T-cell (primary cell): ENCODE measurements at regions not wholly inside any gene's neighbourhood (a gene's known extent, or its start where the extent isn't known, plus 50 kb on each side); places are given as distances from the start of the nearest gene placed in this dataset.
"Not testable (repeated sequence)": the region's sequence is repeated elsewhere in the genome, so short reads cannot be mapped to it uniquely, and the experiment has no call there.

Experiments used
- ATAC-seq, 4 experiments: fragments of 200-7000 bp in 3 of 4; fragments of 150-1000 bp in 1 of 4; cut with Tn5 transposase; replicated peaks in 1 of 4; 1 replicate in 3 of 4; 2 replicates in 1 of 4; pipeline ENCODE4 v1.10.0; 2021; ENCODE audit warnings: moderate library complexity in 3 of 4, mild to moderate bottlenecking in 2 of 4, moderate number of reproducible peaks in 1 of 4
- CTCF ChIA-PET, 2 donors: fragments of 300-600 bp; sonication (Branson Sonifier 250); formaldehyde crosslinking; loops; one replicate each; lab custom pipeline; 2022; ENCODE audit warnings: antibody characterized with exemption in 2 of 2; lab: Charles Lee
- POLR2A ChIA-PET, 2 donors: fragments of 300-600 bp; sonication (Branson Sonifier 250); formaldehyde crosslinking; loops; one replicate each; lab custom pipeline; 2022; ENCODE audit warnings: antibody characterized with exemption in 2 of 2; lab: Charles Lee
- DNase-seq, 35 experiments: peaks; one replicate each; pipeline versions ENCODE4 v3.0.0 to v3.0.0-alpha.2; 2013 to 2023
- H3K27ac ChIP-seq: one replicate; pipeline ENCODE4 v1.5.1; 2013; ENCODE audit warnings: low read length
- H3K27me3 ChIP-seq, 2 experiments: replicated peaks in 1 of 2; 1 replicate in 1 of 2; 2 replicates in 1 of 2; pipeline versions ENCODE4 v1.6.1 to v1.7.0; 2013; ENCODE audit warnings: low read length in 1 of 2, mixed read lengths in 1 of 2; ENCODE audit not compliant: control insufficient read depth in 2 of 2, insufficient read depth in 2 of 2; ENCODE audit errors: extremely low read depth in 1 of 2
- H3K36me3 ChIP-seq, 2 donors: 1 replicate in 1 of 2; 2 replicates in 1 of 2; pipeline versions ENCODE4 v1.6.1 to v1.7.0; 2013; ENCODE audit warnings: low read length in 1 of 2; ENCODE audit not compliant: control insufficient read depth in 2 of 2, insufficient read depth in 1 of 2; ENCODE audit errors: extremely low read depth in 1 of 2
- H3K4me1 ChIP-seq, 2 experiments: 1 replicate in 1 of 2; 2 replicates in 1 of 2; pipeline versions ENCODE4 v1.6.1 to v1.7.0; 2013; ENCODE audit warnings: low read length in 2 of 2, mixed read lengths in 1 of 2; ENCODE audit not compliant: insufficient read depth in 2 of 2, control insufficient read depth in 1 of 2; ENCODE audit errors: extremely low read depth in 1 of 2
- H3K4me3 ChIP-seq, 2 donors: 1 replicate in 1 of 2; 2 replicates in 1 of 2; pipeline versions ENCODE4 v1.5.1 to v1.7.0; 2013; ENCODE audit warnings: mild to moderate bottlenecking in 2 of 2, low read length in 1 of 2, moderate library complexity in 1 of 2; ENCODE audit not compliant: control insufficient read depth in 1 of 2; ENCODE audit errors: extremely low read depth in 1 of 2
- H3K9me3 ChIP-seq: 2 replicates; pipeline ENCODE4 v1.7.0; 2013
- H3K27ac Mint-ChIP-seq, 2 donors: one replicate each; pipeline ENCODE4 v1.8.0; 2020 to 2021; ENCODE audit warnings: mild to moderate bottlenecking in 2 of 2, mixed read lengths in 2 of 2
- H3K27me3 Mint-ChIP-seq, 2 donors: one replicate each; pipeline ENCODE4 v1.8.0; 2021 to 2022; ENCODE audit warnings: mixed read lengths in 2 of 2
- H3K36me3 Mint-ChIP-seq: one replicate; pipeline ENCODE4 v1.8.0; 2021; ENCODE audit warnings: mixed read lengths
- H3K4me1 Mint-ChIP-seq, 3 donors: one replicate each; pipeline ENCODE4 v1.8.0; 2020 to 2022; ENCODE audit warnings: mixed read lengths in 3 of 3, mild to moderate bottlenecking in 1 of 3
- H3K4me3 Mint-ChIP-seq, 3 donors: one replicate each; pipeline ENCODE4 v1.8.0; 2020 to 2022; ENCODE audit warnings: mild to moderate bottlenecking in 3 of 3, mixed read lengths in 3 of 3, moderate library complexity in 3 of 3
- H3K9me3 Mint-ChIP-seq, 3 donors: one replicate each; pipeline ENCODE4 v1.8.0; 2020 to 2022; ENCODE audit warnings: mixed read lengths in 3 of 3
- WGBS: methylation state at CpG from one replicate; pipeline ENCODE4 v1.1.5; 2013; ENCODE audit warnings: missing lambda C conversion rate; ENCODE audit not compliant: insufficient coverage; 5-methylcytosine and 5-hydroxymethylcytosine counted together

DNA sequence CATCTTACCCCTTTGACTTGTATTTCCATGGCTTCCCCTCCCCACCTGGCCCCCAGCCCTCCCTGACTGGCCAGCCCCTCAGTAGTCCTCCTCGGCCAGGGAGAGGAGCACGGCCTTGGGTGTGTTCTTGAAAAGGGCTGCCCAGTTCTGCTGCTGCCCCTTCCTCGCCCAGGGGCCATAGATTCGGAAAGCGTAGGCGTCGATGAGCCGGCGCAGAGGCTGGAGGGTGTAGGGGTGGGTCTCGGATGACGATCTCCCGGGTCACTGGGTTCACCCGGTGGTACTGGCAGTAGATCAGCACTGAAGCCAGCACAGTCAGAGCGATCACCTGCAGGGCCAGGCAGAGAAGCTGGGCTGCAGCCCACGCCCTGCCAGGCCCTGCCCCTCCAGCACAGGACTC lies 71.7 kb downstream of the ZNF479 start:
- H3K9me3 ChIP-seq, H3K4me3 Mint-ChIP-seq, CTCF ChIA-PET, H3K27me3 Mint-ChIP-seq, H3K27me3 ChIP-seq, DNase-seq, H3K4me1 Mint-ChIP-seq, H3K4me1 ChIP-seq, H3K36me3 Mint-ChIP-seq, H3K27ac Mint-ChIP-seq, ATAC-seq, H3K4me3 ChIP-seq, H3K36me3 ChIP-seq, POLR2A ChIA-PET, H3K27ac ChIP-seq: not testable (repeated sequence)
- H3K9me3 Mint-ChIP-seq, result peaks cover 0 to 15% (median 7%) of the 10 kb centered on the region in 3 donors
- WGBS, result no CpG with 5 or more reads among the region's 15 CpGs

DNA sequence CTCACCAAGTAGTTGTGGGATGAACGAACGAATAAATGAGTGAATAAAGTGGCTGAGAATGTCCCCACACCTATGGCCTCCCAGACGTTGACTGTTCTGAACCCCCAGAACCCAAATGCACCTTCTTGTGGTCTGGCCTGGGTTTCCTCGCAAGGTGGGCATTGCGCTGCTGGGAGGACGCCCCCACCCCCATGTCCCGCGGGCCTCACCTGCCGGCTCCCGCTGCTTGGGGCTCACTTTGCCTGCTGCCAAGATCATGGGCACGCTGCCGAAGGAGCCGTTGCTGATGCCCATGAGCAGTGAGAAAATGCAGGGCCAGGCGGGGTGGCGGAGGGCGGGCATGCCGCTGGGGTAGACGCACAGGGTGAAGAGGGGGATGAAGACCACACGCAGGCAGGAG lies 115.9 kb downstream of the ZNF479 start:
- H3K36me3 Mint-ChIP-seq, H3K4me3 ChIP-seq, ATAC-seq, POLR2A ChIA-PET, CTCF ChIA-PET, H3K27ac Mint-ChIP-seq, H3K4me3 Mint-ChIP-seq, H3K27me3 Mint-ChIP-seq, H3K4me1 Mint-ChIP-seq, H3K4me1 ChIP-seq, H3K9me3 ChIP-seq, DNase-seq, H3K36me3 ChIP-seq, H3K9me3 Mint-ChIP-seq, H3K27me3 ChIP-seq, H3K27ac ChIP-seq: not testable (repeated sequence)
- 96% methylated on average over 8 of the region's 19 CpGs for WGBS

DNA sequence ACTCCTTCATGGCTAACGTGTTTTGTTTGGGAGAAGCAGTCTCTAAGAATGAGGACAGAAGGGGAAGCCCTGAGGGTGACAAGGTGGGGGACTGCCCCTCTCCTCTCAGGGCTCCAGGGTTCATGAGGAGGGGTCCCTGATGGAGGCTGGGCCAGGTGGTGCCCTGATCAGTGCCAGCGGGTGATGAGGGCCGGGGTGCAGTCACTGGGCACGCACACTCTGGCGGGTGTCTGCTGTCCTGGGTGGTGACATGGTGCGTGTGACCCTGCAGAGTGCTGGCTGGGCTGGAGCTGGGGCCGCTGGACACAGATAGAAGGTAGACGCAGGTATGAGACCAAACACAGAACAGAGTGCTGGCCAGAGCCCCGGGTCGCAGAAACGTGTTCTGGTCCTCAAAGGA lies 118.5 kb downstream of the ZNF479 start:
- H3K9me3 Mint-ChIP-seq, H3K36me3 ChIP-seq, H3K4me3 ChIP-seq, H3K36me3 Mint-ChIP-seq, H3K27ac ChIP-seq, H3K9me3 ChIP-seq, H3K4me1 Mint-ChIP-seq, POLR2A ChIA-PET, H3K4me3 Mint-ChIP-seq, ATAC-seq, H3K27me3 Mint-ChIP-seq, DNase-seq, CTCF ChIA-PET, H3K27ac Mint-ChIP-seq, H3K4me1 ChIP-seq, H3K27me3 ChIP-seq: not testable (repeated sequence)
- WGBS, result 91% methylated on average over 4 of the region's 11 CpGs

DNA sequence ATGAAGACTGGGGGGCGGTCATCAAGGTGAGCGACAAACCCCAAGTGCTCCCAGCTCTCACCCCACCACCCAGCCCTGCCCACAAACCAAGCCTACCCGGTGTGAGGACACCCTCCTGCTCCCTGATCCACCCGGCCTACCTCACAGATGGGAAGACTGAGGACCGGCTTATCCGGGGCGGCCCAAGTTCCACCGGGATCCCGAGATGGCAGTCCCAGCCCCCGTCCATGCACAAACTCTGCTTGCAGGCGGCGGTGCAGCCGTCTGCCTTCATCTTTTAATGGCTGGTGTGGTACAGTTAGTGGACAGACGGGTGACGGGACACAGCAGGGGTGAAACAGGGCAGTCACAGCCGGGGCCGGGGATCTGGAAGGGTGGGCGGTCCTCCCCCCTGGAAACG lies 119.3 kb downstream of the ZNF479 start:
- H3K36me3 ChIP-seq, H3K4me1 Mint-ChIP-seq, DNase-seq, H3K27ac ChIP-seq, ATAC-seq, CTCF ChIA-PET, H3K9me3 Mint-ChIP-seq, H3K27me3 ChIP-seq, H3K4me3 ChIP-seq, POLR2A ChIA-PET, H3K9me3 ChIP-seq, H3K27ac Mint-ChIP-seq, H3K27me3 Mint-ChIP-seq, H3K36me3 Mint-ChIP-seq, H3K4me3 Mint-ChIP-seq, H3K4me1 ChIP-seq: not testable (repeated sequence)
- no CpG with 5 or more reads among the region's 19 CpGs for WGBS

DNA sequence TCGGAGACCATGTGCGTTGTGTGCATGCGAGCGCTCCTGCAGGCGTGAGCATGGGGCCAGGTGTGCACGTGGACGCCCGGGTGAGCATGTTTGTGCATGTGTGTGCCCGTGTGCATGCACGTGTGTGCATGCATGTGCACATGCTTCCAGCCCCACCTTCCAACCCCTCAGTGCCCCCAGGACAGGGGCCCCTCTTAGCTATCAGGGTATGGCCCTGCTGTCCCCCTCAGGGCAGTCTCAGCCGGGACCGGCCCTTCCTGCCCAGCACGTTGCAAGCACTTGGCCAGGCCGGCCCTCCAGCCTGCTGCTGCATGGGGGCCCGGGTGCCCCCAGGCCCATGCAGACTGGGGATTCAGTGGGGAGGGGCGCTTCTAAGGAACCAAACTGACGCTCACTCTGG lies 123.0 kb downstream of the ZNF479 start:
- H3K27ac ChIP-seq, H3K27ac Mint-ChIP-seq, H3K36me3 ChIP-seq, H3K27me3 Mint-ChIP-seq, H3K27me3 ChIP-seq, H3K4me1 Mint-ChIP-seq, H3K9me3 ChIP-seq, H3K4me3 ChIP-seq, POLR2A ChIA-PET, CTCF ChIA-PET, H3K36me3 Mint-ChIP-seq, H3K4me1 ChIP-seq, ATAC-seq, DNase-seq, H3K9me3 Mint-ChIP-seq, H3K4me3 Mint-ChIP-seq: not testable (repeated sequence)
- 100% methylated on average over 1 of the region's 17 CpGs for WGBS

DNA sequence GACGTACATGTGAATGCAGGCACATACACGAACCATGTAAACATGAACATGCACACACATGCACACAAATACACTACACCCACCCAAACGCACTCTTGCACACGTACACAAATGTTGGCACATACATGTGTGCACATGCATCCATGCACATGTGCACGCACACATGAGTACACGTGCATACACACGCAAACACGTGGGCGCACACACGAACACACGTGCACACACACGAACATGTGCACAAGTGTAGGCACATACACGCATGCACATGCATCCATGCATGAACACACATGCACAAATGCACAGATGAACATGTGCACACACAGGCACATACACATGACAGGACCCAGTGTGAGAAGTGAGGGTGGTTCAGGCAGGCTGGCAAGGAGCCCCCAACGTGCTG lies 126.3 kb downstream of the ZNF479 start:
- DNase-seq, H3K27ac Mint-ChIP-seq, H3K9me3 ChIP-seq, H3K4me3 ChIP-seq, H3K36me3 Mint-ChIP-seq, H3K4me1 ChIP-seq, H3K27me3 ChIP-seq, H3K4me1 Mint-ChIP-seq, ATAC-seq, H3K9me3 Mint-ChIP-seq, H3K36me3 ChIP-seq, POLR2A ChIA-PET, CTCF ChIA-PET, H3K27me3 Mint-ChIP-seq, H3K4me3 Mint-ChIP-seq, H3K27ac ChIP-seq: not testable (repeated sequence)
- 87% methylated on average over 13 of the region's 14 CpGs for WGBS

DNA sequence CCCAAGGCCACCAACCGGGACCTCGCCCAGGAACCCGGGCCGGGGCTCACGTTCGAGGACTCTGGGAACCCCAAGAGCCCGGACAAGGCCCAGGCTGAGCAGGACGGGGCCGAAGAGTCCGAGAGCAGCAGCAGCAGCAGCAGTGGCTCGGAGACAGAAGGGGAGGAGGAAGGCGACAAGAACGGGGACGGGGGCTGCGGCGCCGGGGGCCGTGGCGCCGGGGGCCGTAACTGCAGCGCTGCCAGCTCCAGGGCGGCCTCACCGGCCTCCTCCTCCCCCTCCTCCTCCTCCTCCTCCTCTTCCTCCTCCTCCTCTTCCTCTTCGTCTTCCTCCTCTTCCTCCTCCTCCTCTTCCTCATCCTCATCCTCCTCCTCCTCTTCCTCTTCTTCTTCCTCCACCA lies 128.4 kb downstream of the ZNF479 start:
- H3K9me3 ChIP-seq, CTCF ChIA-PET, H3K27me3 ChIP-seq, DNase-seq, H3K36me3 ChIP-seq, H3K4me1 Mint-ChIP-seq, ATAC-seq, H3K27ac ChIP-seq, POLR2A ChIA-PET, H3K27ac Mint-ChIP-seq, H3K4me1 ChIP-seq, H3K4me3 ChIP-seq, H3K27me3 Mint-ChIP-seq, H3K9me3 Mint-ChIP-seq, H3K36me3 Mint-ChIP-seq, H3K4me3 Mint-ChIP-seq: not testable (repeated sequence)
- 81% methylated on average over 10 of the region's 25 CpGs for WGBS
